HG02642 (cell line): ENCODE measurements at regions not wholly inside any gene's neighbourhood (a gene's known extent, or its start where the extent isn't known, plus 50 kb on each side); places are given as distances from the start of the nearest gene placed in this dataset.

Experiments used
- ATAC-seq: cut with Tn5 transposase; IDR thresholded peaks from one replicate; pipeline ENCODE4 v1.9.1; 2021; ENCODE audit warnings: mild to moderate bottlenecking; ENCODE audit not compliant: unreplicated experiment, poor library complexity

GRCh38 chr1:221066351-221067001 lies 187.2 kb downstream of the HLX start:
- ATAC-seq: no peak

- no peak for ATAC-seq
These were observed 188.5 kb downstream of the HLX start for GRCh38 chr1:221067721-221068120.

GRCh38 chr1:221069178-221069903 lies 190.1 kb downstream of the HLX start:
- peak; percentile 90 for ATAC-seq

DNA sequence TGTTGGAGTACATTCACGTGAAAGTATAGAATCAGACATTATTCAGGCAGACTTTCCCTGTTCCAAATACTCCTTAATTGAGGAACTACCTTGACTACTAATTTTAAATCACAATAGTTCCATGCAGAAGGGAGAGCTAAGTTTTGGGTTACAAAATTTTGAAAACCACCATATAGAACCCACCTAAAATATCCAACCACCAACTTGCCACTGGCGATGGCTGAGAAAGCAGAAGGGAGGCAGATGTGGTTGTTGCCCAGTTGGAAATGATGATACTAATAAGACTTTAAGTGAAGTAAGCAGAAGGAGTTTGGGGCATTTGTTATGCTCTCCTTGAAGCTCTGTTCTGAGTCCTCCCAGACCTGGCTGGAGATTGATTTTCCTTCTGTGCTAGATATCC lies 190.7 kb downstream of the HLX start:
- no peak for ATAC-seq

DNA sequence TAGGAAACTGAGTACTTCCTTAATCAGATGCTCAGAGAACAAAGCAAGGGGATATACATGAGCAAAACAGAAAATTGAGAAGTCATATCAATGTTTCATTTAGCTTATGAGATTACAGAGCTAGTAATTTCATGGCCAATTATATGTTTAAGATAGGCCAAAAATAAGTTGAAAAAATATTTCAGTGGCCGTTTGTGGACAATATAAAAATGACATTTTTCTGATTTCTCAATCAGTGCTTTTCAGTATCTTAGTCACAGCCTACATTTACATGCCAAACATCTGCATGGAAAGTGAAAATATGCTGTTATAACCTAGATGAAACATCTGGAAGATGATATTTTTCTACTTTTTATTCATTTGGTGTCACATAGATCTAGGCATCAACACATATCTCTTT lies 192.5 kb downstream of the HLX start:
- ATAC-seq: no peak

- ATAC-seq: no peak
These were observed 193.0 kb downstream of the HLX start for GRCh38 chr1:221072214-221072613.

GRCh38 chr1:221074332-221074731 lies 195.1 kb downstream of the HLX start:
- ATAC-seq: no peak

DNA sequence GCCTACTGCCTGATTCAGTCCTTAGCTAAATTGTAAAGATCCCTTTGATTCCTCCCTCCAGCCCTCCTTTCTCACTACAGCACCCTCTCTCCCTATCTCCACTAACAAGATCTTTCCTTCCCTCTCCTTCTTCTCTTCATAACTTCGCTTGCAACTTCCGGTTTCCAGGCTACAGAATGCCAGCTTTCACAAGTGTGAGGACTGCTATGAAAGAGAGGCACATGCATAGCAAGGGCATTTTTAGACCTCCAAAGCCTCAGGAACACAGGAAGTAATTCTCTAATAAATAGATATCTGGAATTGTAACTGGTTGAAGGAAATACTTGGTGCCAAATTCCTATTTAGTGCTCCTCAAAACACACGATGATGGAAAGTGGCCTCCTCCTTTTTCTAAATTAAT lies 196.7 kb downstream of the HLX start:
- no peak for ATAC-seq

DNA sequence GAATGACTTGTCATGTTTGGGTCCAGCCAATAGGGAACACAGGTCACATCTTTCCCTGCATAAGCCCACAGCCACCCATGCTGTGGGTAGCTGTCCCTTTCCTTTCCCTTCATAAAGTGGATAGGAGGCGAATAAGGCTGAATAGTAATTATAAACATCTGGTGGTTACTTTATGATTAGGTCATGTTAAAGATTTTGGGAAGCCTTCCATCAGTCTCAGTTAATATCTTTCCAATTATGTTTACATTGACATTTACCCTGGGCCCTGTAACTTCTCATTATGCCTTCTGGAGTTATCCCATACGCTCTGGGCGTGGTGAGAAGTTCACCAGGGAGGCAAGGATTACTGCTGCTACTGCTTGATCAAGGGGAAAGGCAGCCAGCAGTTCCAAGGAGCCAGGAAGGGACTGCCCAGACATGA lies 197.2 kb downstream of the HLX start:
- ATAC-seq: no peak

- ATAC-seq: no peak
These were observed 199.2 kb downstream of the HLX start for GRCh38 chr1:221078260-221078965.

- ATAC-seq: no peak
These were observed 204.7 kb downstream of the HLX start for GRCh38 chr1:221083902-221084301.

DNA sequence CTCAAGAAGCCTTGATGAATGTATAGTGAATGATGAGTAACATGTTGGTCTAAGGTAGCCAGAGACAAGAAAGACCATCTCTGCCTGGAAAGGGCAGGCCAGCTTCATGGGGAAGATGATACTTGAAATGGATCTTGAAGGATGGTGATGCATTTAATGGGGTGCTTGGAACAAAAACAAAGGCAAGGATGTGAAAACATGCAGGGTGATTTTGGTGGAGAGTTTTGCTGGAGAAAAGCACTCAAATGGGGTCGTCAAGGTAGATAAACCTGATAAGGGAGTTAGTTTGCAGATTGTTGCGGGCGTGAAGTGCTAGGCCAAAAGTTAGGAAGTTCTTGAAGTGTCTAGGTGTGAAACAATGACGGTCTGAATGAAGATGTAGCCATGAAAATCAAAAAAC lies 205.4 kb downstream of the HLX start:
- no peak for ATAC-seq

DNA sequence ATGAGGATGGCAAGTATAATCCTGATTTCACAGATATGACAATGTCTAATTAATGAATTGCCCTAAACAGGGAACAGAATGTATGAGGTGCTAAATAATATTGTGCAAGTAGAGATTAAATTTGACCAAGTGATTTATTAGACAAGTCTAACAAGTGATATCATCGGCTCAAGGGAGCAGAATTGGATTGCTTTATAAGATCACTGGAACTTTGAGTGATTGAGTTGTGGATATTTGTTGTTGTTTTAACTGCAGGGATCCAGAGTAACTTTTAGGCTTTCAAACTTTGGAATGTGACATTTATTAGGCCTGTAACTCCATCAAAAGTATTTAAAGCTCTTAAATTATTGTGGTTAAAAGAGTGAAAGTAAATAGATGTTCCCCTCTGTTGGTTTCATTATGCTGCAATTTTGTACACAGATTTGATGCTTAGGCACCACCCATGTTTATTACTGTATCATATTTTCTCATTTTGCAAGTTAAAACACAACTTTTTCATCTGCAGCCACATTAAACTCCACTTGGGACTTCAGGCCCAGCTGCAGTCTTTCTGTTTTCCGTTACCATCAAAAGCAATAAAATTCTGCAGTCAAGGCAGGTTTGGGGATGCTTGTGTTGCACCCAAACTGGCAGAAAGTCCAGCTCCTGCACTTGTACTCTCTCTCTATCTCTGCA lies 206.6 kb downstream of the HLX start:
- ATAC-seq: no peak

DNA sequence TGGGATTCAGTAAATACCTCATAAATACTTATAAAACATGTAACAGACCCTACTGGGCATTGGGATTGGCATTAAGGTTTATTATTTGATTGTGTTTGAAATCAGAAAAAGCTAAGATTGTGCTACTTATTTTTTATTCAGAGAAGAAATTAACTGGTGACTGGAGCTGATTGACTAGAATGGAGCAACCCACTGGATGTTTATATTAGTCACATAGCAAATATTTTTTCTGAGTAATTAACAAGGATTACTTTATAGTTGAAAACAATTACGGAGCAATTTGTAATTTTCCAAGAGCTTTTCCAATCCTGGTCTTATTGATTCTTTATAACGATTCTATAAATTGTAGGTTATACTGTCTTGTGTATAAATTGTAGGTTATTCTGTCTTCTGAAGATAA lies 208.7 kb downstream of the HLX start:
- ATAC-seq: no peak

DNA sequence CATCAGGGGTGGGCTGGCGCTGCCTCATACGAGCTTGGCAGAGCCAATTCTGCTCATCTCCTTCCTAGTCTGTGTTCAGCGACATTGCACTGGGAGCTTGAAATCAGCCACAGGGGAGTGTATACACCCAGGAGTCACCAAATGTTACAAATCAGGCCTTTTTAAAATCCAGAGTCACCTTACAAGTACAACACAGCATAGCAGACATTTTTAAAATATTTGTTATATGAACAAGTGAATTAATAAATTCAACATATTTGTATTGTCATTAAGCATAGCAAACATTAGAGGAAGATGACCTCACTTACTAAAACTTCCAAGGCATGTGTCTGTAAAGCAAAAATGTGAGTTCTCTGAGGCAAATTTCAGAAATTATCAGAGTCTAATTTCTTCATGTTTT lies 210.0 kb downstream of the HLX start:
- ATAC-seq: no peak

DNA sequence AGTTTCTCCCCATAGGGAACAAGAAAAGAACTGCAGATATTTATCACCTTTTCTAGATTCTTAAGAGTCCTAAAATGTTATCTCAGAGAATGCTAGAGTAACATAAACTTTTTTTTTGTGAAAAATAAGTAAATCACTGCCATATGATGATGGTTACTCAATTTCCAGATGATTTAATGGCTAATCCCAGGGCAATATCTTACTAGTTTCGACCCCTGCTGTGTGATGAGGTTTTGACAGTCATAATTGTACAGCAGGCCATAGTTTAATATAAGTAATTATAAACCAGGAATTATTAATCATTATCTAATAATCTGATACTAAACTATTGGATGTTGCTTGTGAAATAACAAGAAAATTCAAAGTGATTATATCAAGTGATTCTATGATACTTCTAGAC lies 210.6 kb downstream of the HLX start:
- no peak for ATAC-seq

GRCh38 chr1:221093903-221094791 lies 214.9 kb downstream of the HLX start:
- no peak for ATAC-seq

DNA sequence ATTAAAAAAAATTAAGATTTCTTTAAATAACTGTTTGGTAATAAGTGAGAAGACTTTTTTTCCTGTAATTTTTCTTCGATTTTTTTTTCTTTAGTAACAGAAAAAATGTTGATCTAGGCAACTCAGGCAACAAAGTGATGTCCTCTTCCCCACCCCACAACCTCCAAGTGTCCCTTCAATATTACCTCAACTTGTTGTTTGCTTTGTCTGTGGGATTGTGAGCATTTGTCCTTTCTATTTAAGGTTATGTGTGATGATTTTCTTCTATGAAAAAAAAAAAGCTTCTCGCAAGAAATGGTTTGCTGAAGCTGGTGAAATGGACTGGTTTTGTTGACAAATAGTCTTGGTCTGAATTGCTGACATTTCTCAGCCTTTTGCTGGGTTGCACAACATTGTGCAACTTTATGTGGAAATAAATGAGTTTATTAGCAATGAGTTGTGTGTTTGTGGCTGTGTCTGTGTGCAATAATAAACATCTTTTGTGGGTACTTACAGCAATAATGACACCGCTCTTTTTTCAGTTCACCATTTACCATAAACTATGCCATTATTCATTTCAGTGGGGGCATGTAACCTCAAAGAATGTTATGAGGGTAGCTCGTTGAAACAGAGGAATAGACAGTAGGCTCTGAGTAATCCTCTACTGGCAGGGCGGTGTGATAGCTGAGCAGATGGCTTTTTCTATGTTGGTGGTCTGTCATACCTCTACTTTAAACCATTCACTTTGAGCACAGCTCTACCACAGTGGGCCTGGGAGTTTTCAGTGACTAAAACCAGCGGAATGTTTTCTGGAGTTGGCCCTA lies 218.4 kb downstream of the HLX start:
- ATAC-seq: no peak
